ENCODE measurements at regions not wholly inside any gene's neighbourhood (a gene's known extent, or its start where the extent isn't known, plus 50 kb on each side); places are given as distances from the start of the nearest gene placed in this dataset.
"Not testable (repeated sequence)": the region's sequence is repeated elsewhere in the genome, so short reads cannot be mapped to it uniquely, and the experiment has no call there.

- no peak for ATAC-seq (ENCODE audit: low read depth in 2 of 2)
- Mint-ChIP-seq H3K9me3 (no peaks in the 10 kb centered on the region), H3K27me3 (no peaks in the 10 kb centered on the region), H3K4me1 (no peaks in the 10 kb centered on the region), H3K36me3 (no peaks in the 10 kb centered on the region), H3K4me3 (no peak overlapping the region), H3K27ac (no peak overlapping the region)
- DNase-seq: no peak
These were observed 465.7 kb downstream of the FBXO15 start for GRCh38 chr18:73681912-73682311.

- H3K27ac Mint-ChIP-seq: no peak overlapping the region
- H3K4me1 Mint-ChIP-seq: no peaks in the 10 kb centered on the region
- H3K36me3 Mint-ChIP-seq: no peaks in the 10 kb centered on the region
- no peaks in the 10 kb centered on the region for H3K9me3 Mint-ChIP-seq
- H3K4me3 Mint-ChIP-seq: no peak overlapping the region
- DNase-seq: no peak
- no peak for ATAC-seq (ENCODE audit: low read depth in 2 of 2)
- H3K27me3 Mint-ChIP-seq: no peaks in the 10 kb centered on the region
These were observed 466.2 kb downstream of the FBXO15 start for GRCh38 chr18:73681398-73681797.

GRCh38 chr18:73679941-73680712, 467.5 kb downstream of the FBXO15 start:
- Mint-ChIP-seq H3K4me3 (no peak overlapping the region), H3K27ac (no peak overlapping the region), H3K36me3 (no peaks in the 10 kb centered on the region), H3K4me1 (no peaks in the 10 kb centered on the region), H3K27me3 (no peaks in the 10 kb centered on the region), H3K9me3 (peaks cover 0 to 3% (median 0%) of the 10 kb centered on the region in 7 donors)
- ATAC-seq (ENCODE audit: low read depth in 2 of 2) (no peak), DNase-seq (no peak)

- H3K27ac Mint-ChIP-seq: no peak overlapping the region
- H3K4me3 Mint-ChIP-seq: no peak overlapping the region
- ATAC-seq (ENCODE audit: low read depth in 2 of 2) (no peak), DNase-seq (no peak)
- no peaks in the 10 kb centered on the region for H3K36me3 Mint-ChIP-seq
- peaks cover 0 to 5% (median 0%) of the 10 kb centered on the region in 3 donors for H3K27me3 Mint-ChIP-seq
- H3K9me3 Mint-ChIP-seq: peaks cover 0 to 3% (median 0%) of the 10 kb centered on the region in 7 donors
- H3K4me1 Mint-ChIP-seq: no peaks in the 10 kb centered on the region
These were observed 470.2 kb downstream of the FBXO15 start for GRCh38 chr18:73677450-73677849.

GRCh38 chr18:73674125-73674865, 473.3 kb downstream of the FBXO15 start:
- ATAC-seq (ENCODE audit: low read depth in 2 of 2): no peak
- H3K9me3 Mint-ChIP-seq: peaks cover 0 to 3% (median 0%) of the 10 kb centered on the region in 7 donors
- no peaks in the 10 kb centered on the region for H3K36me3 Mint-ChIP-seq
- no peak overlapping the region for H3K4me3 Mint-ChIP-seq
- H3K27me3 Mint-ChIP-seq: peaks cover 0 to 5% (median 0%) of the 10 kb centered on the region in 3 donors
- DNase-seq: no peak
- no peaks in the 10 kb centered on the region for H3K4me1 Mint-ChIP-seq
- H3K27ac Mint-ChIP-seq: no peak overlapping the region

- H3K27me3 Mint-ChIP-seq; H3K4me3 Mint-ChIP-seq; ATAC-seq (ENCODE audit: low read depth in 2 of 2); H3K4me1 Mint-ChIP-seq; H3K36me3 Mint-ChIP-seq; DNase-seq; H3K9me3 Mint-ChIP-seq: not testable (repeated sequence)
- peak overlapping the region in 1 of 6 donors; percentile 73 for H3K27ac Mint-ChIP-seq
These were observed 476.2 kb downstream of the FBXO15 start for GRCh38 chr18:73671480-73671879.

GRCh38 chr18:73670524-73670923, 477.1 kb downstream of the FBXO15 start:
- Mint-ChIP-seq H3K27me3 (peaks cover 0 to 5% (median 0%) of the 10 kb centered on the region in 3 donors), H3K27ac (peak overlapping the region in 1 of 6 donors; percentile 1), H3K4me1 (no peaks in the 10 kb centered on the region), H3K4me3 (no peak overlapping the region), H3K9me3 (peaks cover 0 to 3% (median 0%) of the 10 kb centered on the region in 7 donors), H3K36me3 (no peaks in the 10 kb centered on the region)
- no peak for ATAC-seq (ENCODE audit: low read depth in 2 of 2)
- no peak for DNase-seq

- no peak for DNase-seq
- H3K27ac Mint-ChIP-seq: no peak overlapping the region
- no peaks in the 10 kb centered on the region for H3K36me3 Mint-ChIP-seq
- ATAC-seq (ENCODE audit: low read depth in 2 of 2): no peak
- peaks cover 0 to 5% (median 0%) of the 10 kb centered on the region in 3 donors for H3K27me3 Mint-ChIP-seq
- H3K9me3 Mint-ChIP-seq: peaks cover 0 to 3% (median 0%) of the 10 kb centered on the region in 7 donors
- H3K4me1 Mint-ChIP-seq: no peaks in the 10 kb centered on the region
- H3K4me3 Mint-ChIP-seq: no peak overlapping the region
These were observed 477.6 kb downstream of the FBXO15 start for GRCh38 chr18:73670039-73670438.

- H3K27me3 Mint-ChIP-seq: peaks cover 0 to 3% (median 0%) of the 10 kb centered on the region in 3 donors
- H3K4me3 Mint-ChIP-seq: no peak overlapping the region
- H3K4me1 Mint-ChIP-seq: no peaks in the 10 kb centered on the region
- DNase-seq (no peak), ATAC-seq (ENCODE audit: low read depth in 2 of 2) (no peak)
- H3K36me3 Mint-ChIP-seq: no peaks in the 10 kb centered on the region
- no peak overlapping the region for H3K27ac Mint-ChIP-seq
- peaks cover 0 to 3% (median 0%) of the 10 kb centered on the region in 7 donors for H3K9me3 Mint-ChIP-seq
These were observed 478.3 kb downstream of the FBXO15 start for GRCh38 chr18:73669297-73669696.

- Mint-ChIP-seq H3K4me1 (no peaks in the 10 kb centered on the region), H3K27me3 (no peaks in the 10 kb centered on the region), H3K4me3 (no peak overlapping the region), H3K27ac (no peak overlapping the region), H3K36me3 (no peaks in the 10 kb centered on the region), H3K9me3 (peaks cover 0 to 3% (median 0%) of the 10 kb centered on the region in 7 donors)
- ATAC-seq (ENCODE audit: low read depth in 2 of 2) (no peak), DNase-seq (no peak)
These were observed 479.6 kb downstream of the FBXO15 start for GRCh38 chr18:73668051-73668450.

GRCh38 chr18:73666772-73667171, 480.9 kb downstream of the FBXO15 start:
- no peak overlapping the region for H3K27ac Mint-ChIP-seq
- ATAC-seq (ENCODE audit: low read depth in 2 of 2): no peak
- no peaks in the 10 kb centered on the region for H3K27me3 Mint-ChIP-seq

GRCh38 chr18:73664896-73665295, 482.7 kb downstream of the FBXO15 start:
- H3K4me3 Mint-ChIP-seq: no peak overlapping the region
- H3K27me3 Mint-ChIP-seq: no peaks in the 10 kb centered on the region
- no peak overlapping the region for H3K27ac Mint-ChIP-seq
- no peaks in the 10 kb centered on the region for H3K4me1 Mint-ChIP-seq
- ATAC-seq (ENCODE audit: low read depth in 2 of 2) (no peak), DNase-seq (no peak)
- no peaks in the 10 kb centered on the region for H3K36me3 Mint-ChIP-seq
- H3K9me3 Mint-ChIP-seq: peaks cover 0 to 3% (median 0%) of the 10 kb centered on the region in 7 donors

More at GRCh38 chr18:73666772-73667171, 480.9 kb downstream of the FBXO15 start:
- Mint-ChIP-seq H3K4me3 (no peak overlapping the region), H3K9me3 (peaks cover 0 to 3% (median 0%) of the 10 kb centered on the region in 7 donors), H3K36me3 (no peaks in the 10 kb centered on the region), H3K4me1 (no peaks in the 10 kb centered on the region)
- DNase-seq: no peak

- Mint-ChIP-seq H3K27me3 (no peaks in the 10 kb centered on the region), H3K4me3 (no peak overlapping the region), H3K9me3 (peaks cover 0 to 3% (median 0%) of the 10 kb centered on the region in 7 donors), H3K27ac (no peak overlapping the region), H3K36me3 (no peaks in the 10 kb centered on the region), H3K4me1 (no peaks in the 10 kb centered on the region)
- no peak for DNase-seq
- ATAC-seq (ENCODE audit: low read depth in 2 of 2): no peak
These were observed 484.1 kb downstream of the FBXO15 start for GRCh38 chr18:73663581-73663980.

GRCh38 chr18:73662421-73662820, 485.2 kb downstream of the FBXO15 start:
- Mint-ChIP-seq H3K27me3 (no peaks in the 10 kb centered on the region), H3K36me3 (no peaks in the 10 kb centered on the region), H3K4me3 (no peak overlapping the region), H3K9me3 (peaks cover 0 to 3% (median 0%) of the 10 kb centered on the region in 7 donors), H3K27ac (no peak overlapping the region), H3K4me1 (no peaks in the 10 kb centered on the region)
- DNase-seq (no peak), ATAC-seq (ENCODE audit: low read depth in 2 of 2) (no peak)
